ENCODE measurements at regions not wholly inside any gene's neighbourhood (a gene's known extent, or its start where the extent isn't known, plus 50 kb on each side); places are given as distances from the start of the nearest gene placed in this dataset.

GRCh38 chr11:11117730-11118129, 235.3 kb downstream of the CSNK2A3 start:
- H3K79me1 ChIP-seq (ENCODE audit: low read depth, low read length), result no peaks in the 10 kb centered on the region

More at GRCh38 chr11:11117730-11118129, 235.3 kb downstream of the CSNK2A3 start:
- no peak overlapping the region for H3K18ac ChIP-seq (ENCODE audit: extremely low read depth, low read length)
- DNase-seq (ENCODE audit: low read depth in 1 of 2, low spot score in 2 of 2), result no peak
- no peaks in the 10 kb centered on the region for H3K27me3 ChIP-seq (replicated peaks in 1 of 4; ENCODE audit: control insufficient read depth in 3 of 4, extremely low read depth in 1 of 4, insufficient read depth in 3 of 4, low read length in 3 of 4)
- TF ChIP-seq CEBPB (IDR thresholded peaks at IDR 0.05; ENCODE audit: low read depth, low read length), result no peak
- H3K14ac ChIP-seq (ENCODE audit: insufficient read length), result no peak overlapping the region
- no peak overlapping the region for H3K9ac ChIP-seq (replicated peaks in 1 of 4; ENCODE audit: extremely low read depth in 1 of 4, low read depth in 3 of 4, low read length in 3 of 4)
- no peak overlapping the region for H4K8ac ChIP-seq (ENCODE audit: extremely low read depth, insufficient read depth, low read length)
- no peaks in the 10 kb centered on the region for H3K23me2 ChIP-seq (ENCODE audit: low read depth, low read length)
- H3K36me3 ChIP-seq (ENCODE audit: control insufficient read depth in 2 of 4, insufficient read depth in 4 of 4, low read length in 3 of 4), result no peaks in the 10 kb centered on the region
- H4K91ac ChIP-seq (replicated peaks; ENCODE audit: insufficient read length, low read length), result no peak overlapping the region
- no peak overlapping the region for H2AK5ac ChIP-seq (ENCODE audit: low read depth, low read length)
- no peak overlapping the region for H3K56ac ChIP-seq (replicated peaks; ENCODE audit: insufficient read length, low read depth, low read length)
- no peak for FAIRE-seq
- H3K4ac ChIP-seq (replicated peaks; ENCODE audit: insufficient read length, low read depth, low read length), result no peak overlapping the region
- no peak overlapping the region for H2BK20ac ChIP-seq (ENCODE audit: low read length)
- 0 out of 7 replicates have a peak, but pooled peaks cover 0 to 4% (median 0%) of the 10 kb centered on the region in 4 experiments for H3K4me1 ChIP-seq (replicated peaks in 1 of 4; ENCODE audit: control insufficient read depth in 3 of 4, insufficient read depth in 4 of 4, low read length in 3 of 4)
- H4K20me1 ChIP-seq (replicated peaks in 1 of 2; ENCODE audit: control insufficient read depth in 1 of 2, insufficient read depth in 2 of 2, low read length in 2 of 2), result no peaks in the 10 kb centered on the region
- no peak overlapping the region for H2BK5ac ChIP-seq (ENCODE audit: low read depth, low read length)
- no peak overlapping the region for H2AFZ ChIP-seq (ENCODE audit: low read length)
- POLR2A ChIA-PET (ENCODE audit: partially characterized antibody), result no interaction called here
- no peak overlapping the region for H3K4me3 ChIP-seq (ENCODE audit: extremely low read depth in 1 of 4, insufficient read depth in 2 of 4, low read depth in 3 of 4, low read length in 4 of 4)
- WGBS, 2 experiments (ENCODE audit: extremely low coverage in 1 of 2, insufficient coverage in 1 of 2, insufficient read length in 1 of 2, insufficient replicate concordance in 2 of 2, low coverage in 1 of 2, low lambda C conversion rate in 2 of 2, missing lambda C conversion rate in 1 of 2), result 98% methylated on average over 3 of the region's 3 CpGs; no CpG with 5 or more reads in 1 of the 2 experiments
- H3K27ac ChIP-seq (ENCODE audit: low read depth, low read length), result no peak overlapping the region
- no peak overlapping the region for H4K5ac ChIP-seq (ENCODE audit: insufficient read length, low read depth, low read length)
- H3K23ac ChIP-seq (ENCODE audit: insufficient read length), result no peak overlapping the region
- no peak overlapping the region for H2BK120ac ChIP-seq (replicated peaks; ENCODE audit: low read depth, low read length)
- H2BK15ac ChIP-seq (ENCODE audit: low read length), result no peak overlapping the region
- H3K4me2 ChIP-seq (ENCODE audit: insufficient read depth in 1 of 2, low read depth in 2 of 2, low read length in 2 of 2), result no peak overlapping the region
- H3K79me2 ChIP-seq (ENCODE audit: control insufficient read depth in 1 of 2, insufficient read depth in 2 of 2, low read length in 2 of 2), result no peaks in the 10 kb centered on the region
- H2BK12ac ChIP-seq (ENCODE audit: low read depth, low read length), result no peak overlapping the region
- CTCF ChIA-PET (ENCODE audit: partially characterized antibody), result interaction anchor here (0.8 kb wide), 1 partner anchor 31 kb away, joined by 3 read pairs; no protein-coding TSS in a partner anchor
- no peaks in the 10 kb centered on the region for H3K9me3 ChIP-seq (ENCODE audit: insufficient read depth in 2 of 2, low read depth in 1 of 2, low read length in 1 of 2)

Measured in H1 (cell line).